CD4-positive, alpha-beta T cell treated with Interferon alpha-2 for 1 hour (primary cell): ENCODE measurements at regions not wholly inside any gene's neighbourhood (a gene's known extent, or its start where the extent isn't known, plus 50 kb on each side); places are given as distances from the start of the nearest gene placed in this dataset.
A peak's percentile ranks its signal among the peaks of the same experiment; 100 is the strongest.

ENCODE experiments used
- DNase-seq, 2 donors: peaks; one replicate each; pipeline ENCODE4 v3.0.0-alpha.2; 2020 to 2022

DNA sequence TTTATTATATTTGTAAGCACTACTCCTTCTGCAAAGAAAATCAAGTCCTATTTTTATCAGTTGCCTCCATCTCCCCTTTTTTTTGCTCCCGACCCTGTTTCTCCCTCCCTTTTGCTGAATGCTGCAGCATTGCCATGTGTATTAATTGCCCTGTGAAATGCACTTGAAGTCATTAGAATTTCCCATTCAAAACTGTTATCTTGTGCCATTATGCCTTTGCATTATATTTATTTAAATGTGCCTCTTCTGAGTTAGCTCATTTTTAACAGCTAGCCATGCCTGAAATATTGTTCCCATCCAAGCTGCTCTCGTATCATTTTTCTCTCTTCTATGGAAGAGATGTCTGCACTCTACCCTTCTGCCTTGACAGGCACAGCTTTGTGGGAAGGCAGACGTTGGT lies 404.0 kb upstream of the PLXNA2 start:
- DNase-seq, result no peak

DNA sequence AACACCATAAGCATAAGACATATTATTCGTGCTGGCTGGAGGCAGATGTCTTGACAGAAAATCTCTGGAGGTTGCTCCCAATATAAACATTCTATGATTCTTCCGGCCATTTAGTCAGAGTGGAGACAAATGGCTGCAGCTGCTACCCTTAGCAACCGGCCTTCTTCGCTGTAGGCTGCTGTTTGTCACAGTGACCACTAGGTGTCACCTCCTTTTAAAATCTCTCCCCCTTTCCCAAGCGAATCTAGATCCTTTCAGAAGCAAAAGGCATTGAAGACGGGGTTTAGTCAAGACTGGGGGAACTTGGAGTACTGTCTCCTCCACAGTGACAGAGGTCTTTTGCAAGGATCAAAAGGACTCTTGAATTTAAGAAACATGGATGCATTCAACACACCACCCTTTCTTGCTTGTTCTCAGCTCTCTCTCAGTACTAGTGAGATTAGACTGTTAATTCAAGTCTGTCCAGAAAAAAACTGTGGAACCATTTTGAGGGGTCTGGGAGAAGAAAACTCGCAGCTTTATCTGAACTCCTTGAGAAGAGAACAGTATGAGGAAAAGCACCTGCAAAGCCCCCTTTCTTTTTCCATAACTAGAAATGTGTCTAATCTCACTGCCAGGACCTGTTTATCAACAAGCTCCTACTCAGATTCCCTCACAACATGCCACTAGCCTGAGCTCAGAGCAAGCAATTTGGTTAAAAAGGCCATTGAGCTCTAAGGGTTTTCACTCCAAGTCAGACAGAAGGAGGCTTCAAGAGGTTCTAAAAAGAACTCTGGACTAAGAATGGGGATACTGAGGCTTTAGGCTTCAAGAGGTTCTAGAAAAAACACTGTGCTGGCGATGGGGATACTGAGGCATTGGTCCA lies 408.3 kb upstream of the PLXNA2 start:
- DNase-seq, result peak in 1 of 2 donors; percentile 34

DNA sequence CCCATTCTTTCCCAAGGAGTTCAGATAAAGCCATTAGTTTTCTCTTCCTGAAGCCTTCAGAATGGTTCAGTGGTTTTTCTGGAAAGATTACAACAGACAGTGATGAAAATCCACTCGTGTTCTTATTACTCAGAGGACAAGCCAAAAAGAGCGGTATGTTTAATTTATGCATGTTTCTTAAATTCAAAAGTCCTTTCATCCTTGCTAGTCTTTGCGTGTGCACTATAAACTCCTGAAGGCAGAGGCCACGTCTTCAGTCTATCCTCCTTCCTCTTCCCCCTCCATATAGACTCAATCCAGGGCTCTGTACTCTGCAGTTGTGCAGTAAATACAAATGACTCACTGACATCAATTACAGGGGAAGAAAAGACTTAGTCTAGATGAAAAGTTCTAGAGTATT lies 409.2 kb upstream of the PLXNA2 start:
- no peak for DNase-seq

DNA sequence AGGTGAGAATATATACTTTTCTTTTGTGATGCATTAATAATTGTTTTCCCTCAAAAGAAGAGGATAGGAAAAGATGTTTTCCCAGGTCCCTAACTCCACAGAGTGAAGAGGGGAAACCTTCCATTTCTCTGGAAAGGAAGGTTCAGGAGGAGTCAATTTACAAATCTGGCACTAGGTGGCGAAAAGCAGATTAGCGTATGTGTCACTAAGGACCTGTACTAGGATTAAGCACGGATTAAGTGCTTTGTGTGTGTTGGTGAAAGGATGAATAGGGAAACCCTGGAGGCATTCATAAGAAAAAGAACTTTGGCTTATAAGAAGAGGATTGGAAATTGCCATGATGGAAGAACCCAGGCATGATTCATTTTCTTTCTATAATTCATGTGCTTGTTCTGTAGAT lies 410.1 kb upstream of the PLXNA2 start:
- no peak for DNase-seq

DNA sequence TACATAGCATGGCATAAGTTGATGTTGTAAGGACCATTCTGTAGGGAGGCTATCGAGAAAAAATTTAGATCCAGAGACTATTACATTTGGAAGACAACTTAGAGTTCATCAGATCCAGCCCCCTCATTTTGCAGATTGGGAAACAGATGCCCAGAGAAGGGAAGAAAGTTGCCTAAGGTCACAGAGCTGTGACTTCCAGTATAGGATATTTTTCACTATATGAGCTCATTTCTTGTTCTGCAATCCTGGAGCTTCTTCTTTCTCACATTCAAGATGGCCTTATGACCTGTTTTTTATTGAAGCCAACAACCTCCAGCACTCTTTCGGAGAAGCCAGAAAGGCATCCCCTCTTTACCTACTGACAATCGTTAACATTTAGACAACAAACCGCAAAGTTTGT lies 421.8 kb upstream of the PLXNA2 start:
- no peak for DNase-seq

DNA sequence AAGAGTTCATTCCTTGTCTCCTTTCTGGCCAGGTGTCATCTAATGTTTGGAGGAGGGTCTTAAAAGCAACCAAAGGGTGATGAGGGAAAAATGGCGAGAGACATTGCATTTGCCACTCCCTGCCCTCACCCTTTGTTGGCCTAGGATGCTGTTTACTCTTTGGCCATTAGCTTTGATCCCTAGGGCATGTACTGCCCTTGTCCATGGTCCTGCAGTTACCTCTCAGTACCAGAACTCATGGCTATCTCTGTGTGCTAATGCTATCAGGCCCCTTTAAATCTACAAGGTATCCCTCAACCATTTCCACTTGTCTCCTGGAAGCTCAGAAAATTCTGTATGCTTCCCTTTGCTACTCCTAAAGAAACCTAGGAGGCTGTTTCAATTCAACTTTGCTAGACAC lies 424.8 kb upstream of the PLXNA2 start:
- no peak for DNase-seq

DNA sequence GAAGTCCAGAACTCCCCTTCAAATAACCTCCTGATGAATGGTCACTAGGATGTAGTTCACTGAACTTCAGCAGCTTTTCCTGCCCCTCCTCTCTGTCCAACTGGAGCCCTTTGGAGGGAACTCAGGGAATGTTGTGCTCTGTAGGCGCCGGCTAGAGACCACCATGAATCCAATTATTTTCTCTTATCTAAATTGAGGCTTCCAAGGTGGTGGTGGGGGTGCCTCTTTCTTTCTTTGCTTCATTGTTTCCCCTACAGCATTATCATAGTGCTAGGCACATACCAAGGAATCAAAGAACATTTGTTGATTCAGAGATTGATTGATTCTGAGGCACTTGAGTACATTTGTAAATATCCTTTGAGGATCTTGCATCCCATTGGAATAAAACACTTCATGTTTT lies 426.6 kb upstream of the PLXNA2 start:
- DNase-seq, result no peak

DNA sequence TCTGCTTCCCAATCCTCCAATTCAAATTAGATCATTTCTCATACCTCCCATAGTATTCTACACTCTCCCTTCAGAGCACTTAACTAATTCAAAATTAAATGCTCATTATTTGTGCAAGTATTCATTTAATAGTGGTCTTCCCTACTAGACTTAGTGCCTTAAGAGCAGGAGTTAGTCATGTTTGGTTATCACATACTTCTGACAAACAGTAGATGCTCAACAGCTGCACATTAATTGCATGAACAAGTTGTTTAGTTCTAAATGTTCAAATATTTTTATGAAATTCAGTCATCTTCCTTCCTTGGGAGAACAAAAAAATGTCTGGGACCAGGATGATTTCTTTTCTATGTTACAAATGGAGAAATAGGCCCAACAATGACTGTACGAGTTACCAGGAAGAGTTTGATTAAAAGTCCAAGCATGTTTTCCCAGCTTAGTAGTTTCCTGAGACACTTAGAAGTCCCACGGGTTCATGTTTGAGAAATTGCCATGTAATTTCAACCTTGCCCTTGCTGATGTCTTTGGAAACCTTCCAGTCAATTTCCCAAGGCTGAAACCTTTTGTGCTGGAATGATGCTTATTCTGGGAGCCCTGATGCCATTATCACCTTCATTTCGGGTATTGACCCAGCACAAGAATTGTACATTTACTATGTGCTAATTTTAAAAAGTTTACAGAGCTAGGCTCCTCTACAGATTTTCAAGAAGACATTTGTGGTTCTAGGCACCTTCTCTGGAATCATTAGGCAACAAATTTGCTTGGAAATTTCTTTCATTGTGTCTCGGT lies 437.9 kb upstream of the PLXNA2 start:
- no peak for DNase-seq

DNA sequence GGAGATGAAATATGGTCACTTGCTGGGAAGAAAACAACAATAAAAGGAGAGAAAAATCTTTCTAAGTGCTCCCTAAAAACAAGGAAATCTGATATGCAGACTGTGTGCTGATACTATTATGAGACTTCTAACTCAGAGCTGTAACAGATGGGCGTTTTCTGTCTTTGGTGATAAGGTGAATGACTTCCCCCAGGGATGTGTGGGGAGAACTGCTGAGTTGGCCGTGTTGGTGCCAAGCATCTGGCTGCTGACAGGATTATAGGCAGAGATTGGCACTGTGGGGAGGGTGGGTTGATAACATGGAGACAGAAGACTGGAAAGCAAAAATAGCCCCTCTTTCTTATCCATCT lies 438.5 kb upstream of the PLXNA2 start:
- no peak for DNase-seq

DNA sequence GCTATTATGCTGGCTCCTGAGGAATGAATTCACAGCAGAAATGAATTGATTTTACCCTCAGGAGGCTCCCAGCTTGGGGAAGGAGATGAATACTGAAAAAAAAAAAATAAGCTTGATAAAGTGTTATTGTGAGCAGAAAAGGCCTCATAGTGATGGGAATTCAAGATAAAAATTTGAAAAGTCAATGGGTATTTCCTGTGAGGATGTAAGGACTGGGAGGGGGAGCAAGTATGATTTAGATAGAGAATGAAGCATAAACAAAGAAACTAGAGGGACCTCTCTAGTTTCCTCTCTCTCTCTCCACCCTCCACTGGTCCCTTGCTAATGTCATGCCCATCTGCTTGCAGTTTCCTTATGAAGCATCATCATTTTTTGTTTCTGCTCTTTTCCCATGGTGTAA lies 439.0 kb upstream of the PLXNA2 start:
- no peak for DNase-seq

DNA sequence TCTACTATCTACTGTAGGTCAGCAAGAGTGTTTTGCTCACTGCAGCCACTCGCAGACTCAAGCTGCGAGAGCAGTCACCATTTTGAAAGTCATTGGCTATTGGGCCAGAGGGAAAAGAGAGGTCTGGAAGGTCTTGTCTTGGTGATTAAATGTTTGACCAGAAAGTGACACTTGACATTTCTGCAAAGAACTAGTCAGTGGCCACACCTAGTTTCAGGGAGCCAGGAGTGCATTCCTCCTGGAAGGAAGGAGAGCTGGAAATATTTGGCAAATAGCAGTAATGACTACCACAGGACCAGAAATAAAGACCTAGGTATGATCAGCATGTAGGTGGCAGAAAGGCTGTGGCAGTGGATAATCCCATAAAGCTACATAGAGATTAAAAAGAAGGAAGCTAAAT lies 440.0 kb upstream of the PLXNA2 start:
- DNase-seq, result no peak

DNA sequence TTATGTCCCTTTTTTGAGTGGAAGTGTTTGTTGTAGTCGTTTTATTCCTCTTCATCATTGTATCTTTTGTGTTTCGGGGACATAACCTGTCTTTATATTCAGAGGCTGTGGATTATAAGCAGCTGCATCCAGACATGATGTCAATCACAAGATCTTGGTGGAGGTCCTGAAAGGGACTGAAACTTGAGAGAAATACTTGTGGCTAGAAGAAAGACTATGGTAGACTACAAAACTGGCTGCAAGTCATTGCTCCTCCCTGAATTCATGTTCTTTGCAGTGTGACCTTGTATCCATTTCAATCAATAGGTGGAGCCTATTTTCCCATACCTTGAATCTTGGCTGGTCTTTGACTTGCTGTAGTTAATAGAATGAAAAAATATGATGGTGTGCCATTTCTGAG lies 442.4 kb upstream of the PLXNA2 start:
- DNase-seq, result no peak

DNA sequence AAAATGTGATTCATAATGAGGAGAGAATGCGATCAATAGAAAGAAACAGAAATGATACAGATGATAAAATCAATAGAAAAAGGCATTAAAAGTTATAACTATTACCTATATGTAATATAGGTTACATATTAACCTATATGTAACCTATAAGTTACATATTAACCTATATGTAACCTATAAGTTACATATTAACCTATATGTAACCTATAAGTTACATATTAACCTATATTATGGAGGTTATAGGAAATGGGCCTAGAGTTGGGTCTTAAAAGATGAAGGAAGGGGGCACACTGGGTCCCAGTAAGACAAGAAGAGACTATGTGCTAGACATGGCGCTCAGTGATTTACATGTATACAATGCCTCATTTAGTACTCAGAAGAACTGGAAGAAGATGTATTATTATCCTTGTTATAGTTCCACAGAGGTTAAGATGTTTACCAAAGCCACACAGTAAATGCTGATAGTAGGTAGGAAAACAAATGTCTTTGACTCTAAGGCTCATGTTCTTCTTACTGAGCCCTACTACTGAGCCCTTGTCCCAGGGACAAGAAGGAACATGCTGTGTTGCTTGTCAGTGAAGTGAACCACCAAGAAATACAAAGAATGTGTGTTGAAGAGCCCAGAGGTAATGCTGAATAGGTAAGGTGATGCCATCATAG lies 444.6 kb upstream of the PLXNA2 start:
- no peak for DNase-seq

DNA sequence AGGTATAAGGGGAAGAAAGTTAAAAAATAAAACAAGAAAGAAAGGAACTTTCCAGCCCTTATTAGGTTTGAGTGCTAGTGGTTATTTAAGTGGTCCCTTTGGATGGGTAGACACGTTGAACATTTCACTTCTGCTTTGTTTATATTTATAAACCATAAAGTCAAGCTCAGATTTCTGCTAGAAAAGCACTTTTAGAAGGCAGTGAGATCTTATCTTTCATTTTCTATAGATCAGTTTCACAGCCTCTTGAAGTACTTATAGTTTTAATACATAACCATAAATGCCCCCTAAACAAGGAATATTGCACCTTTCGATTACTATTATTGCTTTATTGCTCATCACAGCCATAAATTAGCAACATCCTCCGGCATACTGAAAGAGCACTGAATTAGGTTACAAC lies 446.8 kb upstream of the PLXNA2 start:
- no peak for DNase-seq

DNA sequence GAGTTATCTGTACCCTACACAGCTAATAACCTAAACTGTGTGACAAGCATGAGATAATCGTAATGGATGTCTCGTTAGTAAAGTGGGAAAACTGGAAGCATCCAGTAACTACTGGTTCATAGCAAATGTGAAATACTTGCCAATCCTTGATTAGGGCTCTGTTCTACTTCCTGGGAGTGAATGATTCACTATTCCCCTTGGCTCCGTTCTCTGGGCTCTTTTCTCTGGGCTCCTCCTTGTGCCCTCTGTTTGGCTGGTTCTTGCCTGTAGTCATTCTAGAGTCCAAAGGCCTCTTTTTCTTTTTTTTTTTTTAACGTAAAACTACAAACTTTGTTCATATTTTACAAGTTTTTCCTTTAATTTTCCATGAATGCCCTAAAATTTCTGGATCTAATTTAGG lies 465.8 kb upstream of the PLXNA2 start:
- DNase-seq, result no peak

DNA sequence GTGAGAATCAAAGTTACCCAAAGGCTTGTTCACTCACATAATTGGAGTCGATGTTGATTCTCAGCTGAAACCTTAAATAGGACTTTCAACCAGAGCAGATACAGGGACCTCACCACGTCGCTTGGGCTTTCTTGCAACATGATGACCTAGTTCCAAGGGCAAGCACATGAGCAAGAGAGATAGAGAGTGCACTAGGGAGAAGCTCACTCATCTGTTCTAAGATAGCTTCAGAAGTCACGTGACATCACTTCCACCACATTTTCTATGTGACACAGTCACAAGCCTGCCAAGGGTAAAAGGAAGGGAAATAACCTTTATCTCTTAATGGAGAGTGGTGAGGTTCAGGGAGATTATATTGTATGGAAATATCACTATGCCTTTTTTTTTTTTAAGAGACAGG lies 470.1 kb upstream of the PLXNA2 start:
- no peak for DNase-seq

DNA sequence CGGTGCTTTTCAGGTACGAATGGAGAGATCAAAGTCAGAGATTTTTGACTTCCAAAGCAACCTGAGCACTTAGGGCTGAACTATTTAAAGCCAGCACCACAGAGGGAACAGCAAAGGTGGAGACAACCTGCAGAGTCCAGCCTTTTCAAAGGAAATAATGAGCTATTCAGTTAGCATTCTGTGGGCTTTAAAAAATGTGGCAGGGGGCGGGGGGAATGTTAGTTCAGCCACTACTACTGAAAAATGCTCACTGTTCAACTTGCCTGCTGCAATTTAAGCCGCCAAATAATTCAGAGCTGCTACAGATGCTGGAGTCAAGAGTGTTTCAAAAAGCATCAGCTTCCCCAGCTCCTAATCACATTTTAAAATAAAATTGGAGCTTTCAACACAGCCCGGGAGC lies 473.3 kb upstream of the PLXNA2 start:
- no peak for DNase-seq

DNA sequence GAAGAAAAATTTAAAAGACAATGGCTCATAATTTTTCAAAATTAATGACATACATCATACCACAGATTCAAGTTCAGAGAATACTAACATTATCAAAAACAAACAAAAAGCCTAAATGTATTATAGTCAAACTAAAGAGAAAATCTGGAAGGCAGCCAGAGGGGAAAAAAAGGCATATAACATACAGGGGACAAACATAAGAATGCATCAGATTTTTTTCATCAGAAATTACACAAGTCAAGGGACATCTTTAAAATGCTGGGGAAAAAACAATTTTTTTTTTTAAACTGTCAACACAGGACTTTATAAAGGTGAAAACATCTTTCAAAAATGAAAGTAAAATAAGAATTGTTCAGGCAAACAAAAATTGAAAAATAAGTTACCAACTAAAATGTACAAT lies 478.4 kb upstream of the PLXNA2 start:
- no peak for DNase-seq

DNA sequence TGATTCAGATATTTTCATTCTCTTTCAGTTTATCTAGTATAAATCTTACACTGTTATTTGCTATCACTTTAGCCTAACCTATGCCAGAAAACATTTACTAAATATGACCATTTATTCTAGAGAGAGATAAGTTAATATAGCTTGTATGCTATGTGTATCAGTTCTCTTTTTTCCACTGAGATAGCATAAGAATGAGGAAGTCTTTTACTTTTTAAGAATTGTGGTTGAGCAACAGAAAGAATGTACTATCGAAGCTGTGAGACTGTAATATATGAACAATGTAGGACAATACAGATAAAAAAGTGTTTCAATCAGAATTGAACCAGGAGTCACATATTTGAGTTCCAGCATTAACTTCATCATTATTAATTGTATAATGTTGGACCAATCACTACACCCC lies 479.9 kb upstream of the PLXNA2 start:
- DNase-seq, result no peak

DNA sequence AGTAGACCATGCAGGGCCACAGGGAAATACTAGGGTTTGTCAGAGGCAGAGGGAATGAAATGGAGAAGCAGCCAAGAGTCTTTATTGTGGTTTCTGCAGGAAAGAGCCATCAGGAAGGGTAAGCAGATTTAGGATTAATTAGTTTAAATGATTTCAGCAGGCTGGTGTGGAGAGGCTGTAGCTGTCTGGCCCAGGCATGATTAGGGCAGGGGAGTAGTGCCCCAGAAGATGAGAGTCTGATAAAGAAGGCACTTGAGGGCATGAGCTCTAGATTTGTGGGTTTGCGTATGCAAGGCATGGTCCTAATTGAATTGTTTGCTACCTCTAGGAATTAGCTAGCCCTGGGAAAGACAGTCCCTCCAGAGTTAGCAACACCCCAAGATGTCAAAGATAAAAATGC lies 484.6 kb upstream of the PLXNA2 start:
- no peak for DNase-seq

DNA sequence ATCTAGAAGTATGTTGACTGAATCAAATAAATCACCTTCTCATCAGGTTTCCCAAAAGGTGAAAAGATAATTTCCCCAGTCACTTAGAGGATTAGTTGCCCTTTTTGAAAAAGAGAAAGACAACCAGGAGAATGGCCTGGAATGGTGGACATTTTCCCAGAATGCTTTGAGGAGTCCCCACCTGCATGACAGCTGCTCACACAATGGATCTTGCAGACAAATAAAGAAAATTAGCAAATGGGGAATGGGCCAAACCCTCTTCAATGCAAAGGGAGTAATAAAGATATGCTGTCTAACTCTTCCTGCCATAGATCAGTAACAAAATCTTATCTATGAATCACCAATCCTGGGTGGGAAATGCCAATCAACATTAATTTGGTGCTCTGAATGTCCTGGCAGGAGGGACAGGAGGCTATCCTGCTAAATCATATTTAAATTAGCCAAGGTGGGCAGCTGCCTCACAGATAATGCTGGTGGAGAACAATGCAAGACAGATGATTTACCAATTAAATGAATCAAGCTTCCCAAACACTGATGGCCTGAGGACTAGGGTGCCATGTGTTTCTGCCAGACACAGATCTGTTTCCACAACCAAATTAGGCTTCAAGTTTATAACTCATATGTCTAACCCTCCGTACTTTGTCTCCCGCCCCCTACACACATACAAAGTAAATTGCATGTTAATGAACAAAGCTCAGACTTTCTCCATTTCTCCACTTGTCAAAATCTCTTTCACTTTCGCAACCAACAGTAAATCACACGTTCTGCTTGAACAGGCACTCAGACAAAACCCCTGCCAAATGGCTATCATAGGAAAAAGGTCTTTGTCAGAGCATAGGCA lies 488.0 kb upstream of the PLXNA2 start:
- peak in 1 of 2 donors; percentile 1 for DNase-seq

DNA sequence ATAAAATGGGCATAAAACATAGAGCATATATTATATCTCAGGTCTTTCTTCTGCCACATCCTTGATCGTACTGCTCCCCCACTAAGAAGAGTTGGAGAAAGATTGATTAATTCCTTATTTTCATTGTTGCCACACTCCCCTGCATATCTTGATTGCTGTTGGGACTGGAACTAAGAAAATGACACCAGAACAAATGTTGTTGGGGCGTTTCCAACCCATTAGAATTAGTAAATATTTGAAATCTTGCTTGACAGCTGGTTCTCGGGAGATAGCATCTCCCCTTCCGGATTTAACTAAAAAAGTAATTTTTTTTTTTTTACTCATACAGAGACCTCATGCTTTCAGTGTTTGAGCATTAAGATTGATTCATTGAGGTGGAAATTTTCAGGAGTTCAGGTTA lies 493.0 kb upstream of the PLXNA2 start:
- no peak for DNase-seq

DNA sequence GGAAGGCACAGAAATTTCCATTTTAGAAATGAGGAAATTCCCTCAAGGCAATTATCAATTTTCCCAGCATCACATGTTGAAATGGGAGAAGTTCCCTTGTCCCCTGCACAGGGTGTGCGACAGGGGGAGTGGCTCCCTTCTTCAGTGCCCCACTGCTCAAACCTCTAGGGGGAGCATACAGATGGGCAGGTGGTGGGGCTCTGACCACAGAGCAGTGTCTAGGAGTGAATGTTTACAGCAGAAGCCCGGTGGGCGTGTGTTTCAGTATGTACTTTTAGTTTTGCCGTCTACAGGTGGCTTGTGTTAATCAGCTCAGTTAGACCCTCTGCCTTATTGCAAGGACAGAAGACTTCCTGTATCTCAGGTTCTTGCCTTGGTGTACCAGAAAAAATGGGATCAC lies 493.7 kb upstream of the PLXNA2 start:
- DNase-seq, result no peak
